GM21786 (cell line): ENCODE measurements at regions not wholly inside any gene's neighbourhood (a gene's known extent, or its start where the extent isn't known, plus 50 kb on each side); places are given as distances from the start of the nearest gene placed in this dataset.
"Not testable (repeated sequence)": the region's sequence is repeated elsewhere in the genome, so short reads cannot be mapped to it uniquely, and the experiment has no call there.

Source experiments
- ATAC-seq: cut with Tn5 transposase; IDR thresholded peaks from one replicate; pipeline ENCODE4 v1.9.1; 2021; ENCODE audit not compliant: unreplicated experiment

DNA sequence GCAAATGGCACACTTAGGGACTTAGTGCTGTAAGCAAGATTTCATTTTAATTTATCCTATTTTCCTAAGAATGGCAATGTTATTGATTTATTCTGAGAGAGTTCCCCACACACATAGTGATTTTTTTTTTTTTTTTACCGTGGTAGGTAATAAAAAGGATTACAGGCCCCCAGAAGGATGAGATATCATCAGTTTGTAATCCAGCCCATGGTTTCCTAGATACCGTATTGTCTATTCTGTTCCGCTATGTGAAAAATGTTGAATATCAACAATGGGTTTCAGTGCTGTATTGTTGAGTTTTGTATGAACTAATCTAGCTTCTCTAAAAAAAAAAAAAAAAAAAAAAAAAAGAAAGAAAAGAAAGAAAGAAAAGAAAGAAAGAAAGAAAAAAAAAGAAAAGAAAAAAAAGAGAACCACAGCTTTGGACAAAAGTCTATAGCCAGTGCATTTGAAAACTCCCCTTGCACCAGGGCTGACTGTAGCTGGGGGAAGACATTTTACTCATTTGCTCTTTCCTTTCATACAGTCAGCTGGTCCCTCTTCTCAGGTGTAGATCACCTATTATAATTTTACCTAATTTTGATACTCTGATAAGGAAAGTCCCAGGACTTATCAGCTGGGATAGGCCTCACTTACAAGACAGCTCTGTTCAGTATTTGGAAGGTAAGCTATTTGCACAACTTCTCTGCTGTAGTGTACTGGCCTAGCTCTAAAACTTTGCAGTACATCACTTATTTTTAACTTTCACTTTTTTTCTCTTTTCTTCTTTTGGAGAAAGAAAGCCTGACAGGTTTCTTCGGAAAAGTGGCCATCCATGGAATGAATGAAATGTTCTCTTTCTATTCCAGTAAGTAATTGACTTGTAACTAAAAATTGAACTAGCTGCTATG is 101.4 kb upstream of the SOX2 start:
- ATAC-seq, result no peak

GRCh38 chr3:181609030-181609767 is 102.5 kb upstream of the SOX2 start:
- no peak for ATAC-seq

GRCh38 chr3:181604267-181604666 is 107.5 kb upstream of the SOX2 start:
- no peak for ATAC-seq

GRCh38 chr3:181596126-181596525 is 115.6 kb upstream of the SOX2 start:
- no peak for ATAC-seq

- not testable (repeated sequence) for ATAC-seq
Observed at GRCh38 chr3:181590939-181591338, 120.8 kb upstream of the SOX2 start.

GRCh38 chr3:181582619-181583018 is 129.1 kb upstream of the SOX2 start:
- no peak for ATAC-seq

GRCh38 chr3:181581656-181582055 is 130.1 kb upstream of the SOX2 start:
- ATAC-seq, result no peak

GRCh38 chr3:181578743-181579142 is 133.0 kb upstream of the SOX2 start:
- ATAC-seq, result no peak

- ATAC-seq, result no peak
Observed at GRCh38 chr3:181572432-181572831, 139.3 kb upstream of the SOX2 start.

- ATAC-seq, result no peak
Observed at GRCh38 chr3:181570472-181570871, 141.3 kb upstream of the SOX2 start.

DNA sequence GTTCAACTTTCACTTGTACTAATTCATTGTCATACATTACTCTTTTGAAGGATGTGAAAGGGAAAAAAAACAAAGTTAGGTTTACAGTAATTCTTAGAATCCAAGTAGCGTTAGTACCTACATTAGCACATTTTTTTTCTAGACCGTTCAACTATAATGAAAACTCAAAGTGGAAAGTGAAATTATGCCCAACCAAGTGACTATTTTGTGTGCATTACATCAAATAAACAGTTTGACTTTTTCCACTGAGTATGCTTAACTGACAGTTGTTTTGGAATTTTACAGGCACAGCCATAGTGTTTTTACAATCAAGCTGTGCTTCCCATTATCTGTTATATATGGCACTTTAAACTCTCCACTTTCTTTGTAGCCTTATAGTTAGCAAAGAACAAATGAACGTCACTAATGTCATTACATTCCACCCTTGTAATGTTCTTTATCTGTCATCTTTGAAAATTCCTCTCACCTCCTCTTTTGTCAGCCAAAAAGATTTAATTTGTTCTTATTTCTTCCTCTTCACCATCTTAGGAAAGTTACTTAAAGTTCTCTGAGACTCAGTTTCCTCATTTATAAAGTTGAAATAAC is 142.3 kb upstream of the SOX2 start:
- ATAC-seq, result no peak

DNA sequence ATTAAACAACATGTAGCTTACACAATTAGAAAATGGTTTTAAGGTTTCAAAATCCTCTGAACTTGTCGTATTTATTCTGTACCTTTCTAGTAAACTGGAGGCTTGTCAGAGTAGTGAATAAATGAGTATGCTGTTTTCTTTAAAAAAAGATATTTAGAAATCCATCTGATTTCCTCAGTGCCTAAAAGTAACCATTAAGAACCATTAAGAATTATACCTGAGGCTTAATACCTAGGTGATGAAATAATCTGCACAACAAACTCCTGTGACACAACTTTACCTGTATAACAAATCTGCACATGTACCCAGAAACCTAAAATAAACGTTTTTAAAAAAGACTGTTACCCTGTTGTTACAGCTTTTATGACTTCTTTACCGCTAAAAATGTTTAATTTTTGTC is 143.0 kb upstream of the SOX2 start:
- no peak for ATAC-seq

GRCh38 chr3:181568248-181568647 is 143.5 kb upstream of the SOX2 start:
- no peak for ATAC-seq

- no peak for ATAC-seq
Observed at GRCh38 chr3:181567311-181568075, 144.2 kb upstream of the SOX2 start.

GRCh38 chr3:181565416-181565815 is 146.3 kb upstream of the SOX2 start:
- ATAC-seq, result no peak

DNA sequence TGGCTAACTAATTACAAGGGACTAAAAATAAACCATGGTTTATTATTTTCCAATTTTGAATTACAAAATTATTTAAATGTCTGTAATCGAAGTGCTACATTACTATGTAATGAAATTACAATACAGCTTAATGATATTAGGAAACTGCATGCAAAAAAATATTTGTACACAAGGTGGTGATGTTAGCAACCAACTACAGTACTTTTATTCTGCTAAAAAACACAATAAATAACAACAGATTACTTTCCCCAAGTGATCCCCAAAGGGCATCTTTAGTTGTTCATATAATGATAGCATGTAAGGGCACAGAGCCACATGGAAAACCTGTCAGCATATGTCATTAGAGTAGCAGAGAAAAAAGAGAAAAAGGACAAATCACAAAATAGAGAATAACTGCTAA is 147.5 kb upstream of the SOX2 start:
- ATAC-seq, result no peak

GRCh38 chr3:181561139-181562031 is 150.3 kb upstream of the SOX2 start:
- no peak for ATAC-seq

- ATAC-seq, result no peak
Observed at GRCh38 chr3:181558870-181559269, 152.9 kb upstream of the SOX2 start.

DNA sequence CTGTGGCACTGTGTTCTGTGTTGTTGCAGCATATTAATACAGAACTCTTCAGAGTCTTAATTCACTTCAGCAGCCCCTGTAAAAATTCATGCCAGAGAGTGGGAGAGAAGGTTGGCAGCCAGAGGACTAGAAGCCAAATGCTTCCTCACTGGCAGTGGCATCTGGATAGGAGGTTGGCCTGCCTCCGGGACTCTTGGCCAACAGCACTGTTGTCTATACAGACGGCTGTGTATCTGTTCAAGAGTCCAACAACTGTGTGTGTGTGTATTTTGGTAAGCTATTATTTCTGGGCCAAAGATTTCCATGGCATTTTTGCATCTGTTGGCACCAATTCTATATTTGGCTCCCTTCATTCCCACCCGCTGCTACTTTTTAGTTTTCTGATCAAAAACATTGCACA is 156.0 kb upstream of the SOX2 start:
- ATAC-seq, result no peak

DNA sequence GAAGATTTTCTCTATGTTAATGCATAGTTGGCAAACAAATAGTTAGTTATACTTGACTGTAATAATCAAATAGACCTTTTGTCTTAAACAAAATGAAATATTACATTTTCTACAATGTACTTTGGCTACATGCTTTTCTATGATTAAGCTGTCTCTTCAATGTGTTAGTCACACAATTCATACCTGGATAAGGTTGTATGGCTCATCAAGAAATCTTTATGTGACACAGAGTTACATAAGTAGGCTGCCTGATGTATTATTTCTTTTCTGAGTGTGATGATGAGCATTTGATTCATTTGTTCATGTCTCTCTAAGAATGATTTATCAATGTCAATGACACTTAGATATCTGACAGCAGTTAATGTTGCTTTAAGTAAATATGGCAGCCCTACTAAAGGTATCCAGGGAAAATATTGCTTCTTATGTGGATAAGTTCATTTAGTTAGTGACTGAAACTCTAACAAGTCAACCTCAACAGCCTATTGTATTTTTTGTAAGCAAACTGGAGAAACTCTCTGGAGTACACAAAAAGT is 157.4 kb upstream of the SOX2 start:
- no peak for ATAC-seq
